ENCODE measurements at regions not wholly inside any gene's neighbourhood (a gene's known extent, or its start where the extent isn't known, plus 50 kb on each side); places are given as distances from the start of the nearest gene placed in this dataset.
"Not testable (repeated sequence)": the region's sequence is repeated elsewhere in the genome, so short reads cannot be mapped to it uniquely, and the experiment has no call there.

DNA sequence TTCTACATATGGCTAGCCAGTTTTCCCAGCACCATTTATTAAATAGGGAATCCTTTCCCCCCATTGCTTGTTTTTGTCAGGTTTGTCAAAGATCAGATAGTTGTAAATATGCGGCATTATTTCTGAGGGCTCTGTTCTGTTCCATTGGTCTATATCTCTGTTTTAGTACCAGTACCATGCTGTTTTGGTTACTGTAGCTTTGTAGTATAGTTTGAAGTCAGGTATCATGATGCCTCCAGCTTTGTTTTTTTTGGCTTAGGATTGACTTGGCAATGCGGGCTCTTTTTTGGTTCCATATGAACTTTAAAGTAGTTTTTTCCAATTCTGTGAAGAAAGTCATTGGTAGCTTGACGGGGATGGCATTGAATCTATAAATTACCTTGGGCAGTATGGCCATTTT is 60.0 kb upstream of the GPC3 start:
- not testable (repeated sequence) for DNase-seq (ENCODE audit: low read depth)

DNA sequence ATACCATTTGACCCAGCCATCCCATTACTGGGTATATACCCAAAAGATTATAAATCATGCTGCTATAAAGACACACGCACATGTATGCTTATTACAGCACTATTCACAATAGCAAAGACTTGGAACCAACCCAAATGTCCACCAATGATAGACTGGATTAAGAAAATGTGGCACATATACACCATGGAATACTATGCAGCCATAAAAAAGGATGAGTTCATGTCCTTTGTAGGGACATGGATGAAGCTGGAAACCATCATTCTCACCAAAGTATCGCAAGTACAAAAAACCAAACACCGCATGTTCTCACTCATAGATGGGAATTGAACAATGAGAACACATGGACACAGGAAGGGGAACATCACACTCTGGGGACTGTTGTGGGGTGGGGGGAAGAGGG is 81.7 kb upstream of the GPC3 start:
- DNase-seq (ENCODE audit: low read depth), result not testable (repeated sequence)

DNA sequence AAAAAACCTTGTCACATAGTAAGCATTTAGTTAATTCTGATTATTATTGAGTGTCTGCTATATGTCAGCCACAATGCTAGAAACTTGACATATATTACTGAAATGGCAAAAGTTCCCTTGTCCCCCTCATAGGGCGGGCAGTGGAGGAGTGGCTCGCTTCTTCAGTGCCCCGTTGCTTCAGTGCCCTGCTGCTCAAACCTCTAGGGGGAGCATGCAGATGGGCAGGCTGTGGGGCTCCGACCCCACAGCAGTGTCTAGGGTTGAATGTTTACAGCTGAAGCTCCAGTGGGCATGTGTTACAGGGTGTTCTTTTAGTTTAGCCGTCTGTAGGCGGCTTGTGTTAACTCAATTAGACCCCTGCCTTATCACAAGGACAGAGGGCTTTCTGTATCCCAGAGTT is 86.5 kb upstream of the GPC3 start:
- DNase-seq (ENCODE audit: low read depth), result not testable (repeated sequence)

DNA sequence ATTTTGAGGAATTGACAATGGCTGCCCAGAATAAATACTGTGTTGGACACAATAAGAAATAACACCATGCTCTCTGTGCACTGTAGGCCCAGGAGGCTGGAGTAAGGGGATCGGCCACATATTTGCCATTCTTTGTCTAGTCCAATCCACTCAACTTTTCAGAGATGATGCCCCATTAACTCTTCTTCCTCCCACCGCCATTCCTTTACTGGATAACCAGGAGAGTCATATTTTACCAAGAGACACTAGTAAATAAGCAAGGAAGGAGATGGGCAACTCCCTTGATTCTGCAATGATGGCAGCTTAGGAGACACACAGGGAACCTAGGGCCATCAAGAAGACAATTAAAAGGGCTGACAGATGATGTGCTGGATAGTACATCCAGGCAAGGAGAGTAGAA is 87.9 kb upstream of the GPC3 start:
- no peak for DNase-seq (ENCODE audit: low read depth)

DNA sequence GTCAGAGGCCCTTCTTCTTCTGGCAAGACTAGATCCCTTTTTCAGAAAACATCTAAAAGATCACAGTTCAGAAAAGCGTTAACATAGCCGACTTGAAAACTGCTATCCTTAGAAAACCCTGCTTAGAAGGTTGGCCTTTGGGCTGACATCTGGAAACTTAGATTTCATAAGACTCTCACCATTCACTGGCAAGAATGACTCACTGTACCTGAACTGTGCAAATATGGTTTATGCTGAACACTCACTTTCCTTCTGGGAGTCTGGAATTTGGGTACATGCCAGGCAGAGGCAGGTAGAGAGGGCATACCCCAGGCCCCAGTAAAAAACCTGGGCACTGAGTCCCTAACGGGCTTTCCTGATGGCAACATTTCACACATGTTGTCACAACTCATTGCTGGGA is 88.8 kb upstream of the GPC3 start:
- DNase-seq (ENCODE audit: low read depth), result no peak

DNA sequence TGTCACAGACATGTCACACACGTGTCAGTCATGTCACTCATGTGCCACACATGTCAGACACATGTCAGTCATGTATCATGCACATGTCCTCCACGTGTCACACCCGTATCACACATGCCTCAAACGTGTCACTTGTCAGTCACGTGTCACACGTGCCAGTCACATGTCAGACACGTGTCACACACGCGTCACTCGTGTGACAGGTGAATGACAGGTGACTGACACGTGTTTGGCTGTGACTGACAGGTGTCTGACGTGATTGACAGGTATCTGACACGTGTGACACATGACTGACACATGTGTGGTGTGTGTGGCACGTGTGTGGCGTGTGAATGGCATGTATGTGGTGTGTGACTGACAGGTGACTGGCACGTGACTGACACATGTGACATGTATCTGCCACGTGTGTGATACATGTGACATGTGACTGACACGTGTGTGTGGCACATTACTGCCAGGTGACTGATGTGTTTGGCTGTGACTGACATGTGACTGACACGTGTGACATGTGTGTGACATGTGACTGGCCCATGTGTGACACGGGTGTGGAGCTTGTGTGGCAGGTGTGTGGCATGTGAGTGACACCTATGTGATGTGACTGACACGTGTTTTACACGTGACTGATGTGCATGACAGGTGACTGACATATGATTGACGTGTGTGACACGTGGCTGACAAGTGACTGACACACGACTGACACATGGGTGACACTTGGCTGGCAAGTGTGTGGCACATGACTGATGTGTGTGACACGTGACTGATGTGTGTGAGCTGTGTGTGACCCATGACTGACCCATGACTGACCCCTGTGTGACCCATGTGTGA is 90.7 kb upstream of the GPC3 start:
- no peak for DNase-seq (ENCODE audit: low read depth)

DNA sequence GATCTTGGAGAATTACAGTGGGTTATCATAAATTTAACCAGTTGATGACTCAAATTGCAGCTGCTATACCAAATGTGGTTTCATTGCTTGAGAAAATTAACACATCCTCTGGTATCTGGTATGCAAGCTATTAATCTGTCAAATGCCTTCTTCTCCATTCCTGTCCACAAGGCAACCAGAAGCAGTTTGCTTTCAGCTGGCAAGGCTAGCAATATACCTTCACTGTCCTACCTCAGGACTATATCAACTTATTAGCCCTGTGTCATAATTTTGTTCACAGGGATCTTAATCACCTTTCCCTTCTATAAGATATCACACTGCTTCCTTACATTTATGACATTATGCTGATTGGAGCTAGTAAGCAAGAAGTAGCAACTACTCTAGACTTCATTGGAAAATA is 110.0 kb upstream of the GPC3 start:
- DNase-seq (ENCODE audit: low read depth), result no peak

DNA sequence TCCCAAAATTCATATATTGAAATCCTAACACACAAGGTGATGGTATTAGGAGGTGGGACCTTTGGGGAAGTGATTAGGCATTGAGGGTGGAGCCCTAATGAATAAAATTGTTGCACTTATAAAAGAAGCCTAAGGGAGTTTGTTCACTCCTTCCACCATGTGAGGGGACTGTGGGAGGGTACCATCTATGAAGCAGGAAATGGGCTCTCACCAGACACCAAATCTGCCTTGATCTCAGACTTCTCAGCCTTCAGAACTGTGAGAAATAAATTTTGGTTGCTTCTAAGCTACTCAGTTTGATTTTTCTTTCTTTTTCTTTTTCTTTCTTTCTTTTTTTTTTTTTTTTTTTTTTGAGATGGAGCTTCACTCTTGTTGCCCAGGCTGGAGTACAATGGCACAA is 116.2 kb upstream of the GPC3 start:
- DNase-seq (ENCODE audit: low read depth), result no peak

DNA sequence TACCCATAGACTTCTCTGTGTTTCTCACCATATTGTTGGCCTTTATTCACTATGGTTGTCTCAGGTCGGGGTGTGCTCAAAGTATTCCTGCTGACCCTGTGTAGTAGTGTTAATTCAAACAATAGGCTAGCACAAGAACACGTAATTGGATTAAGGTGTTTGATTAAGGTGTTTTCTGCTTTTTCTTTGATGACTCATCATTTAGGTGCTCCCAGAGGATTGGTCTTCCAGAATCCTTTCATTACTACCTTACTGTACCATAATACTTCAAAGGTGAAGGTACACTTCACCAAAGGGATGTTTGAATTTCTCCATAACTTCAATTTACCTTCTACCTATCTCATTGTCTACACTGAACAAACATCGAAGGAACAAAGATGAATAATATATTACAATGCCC is 121.7 kb upstream of the CCDC160 start:
- no peak for DNase-seq (ENCODE audit: low read depth)

DNA sequence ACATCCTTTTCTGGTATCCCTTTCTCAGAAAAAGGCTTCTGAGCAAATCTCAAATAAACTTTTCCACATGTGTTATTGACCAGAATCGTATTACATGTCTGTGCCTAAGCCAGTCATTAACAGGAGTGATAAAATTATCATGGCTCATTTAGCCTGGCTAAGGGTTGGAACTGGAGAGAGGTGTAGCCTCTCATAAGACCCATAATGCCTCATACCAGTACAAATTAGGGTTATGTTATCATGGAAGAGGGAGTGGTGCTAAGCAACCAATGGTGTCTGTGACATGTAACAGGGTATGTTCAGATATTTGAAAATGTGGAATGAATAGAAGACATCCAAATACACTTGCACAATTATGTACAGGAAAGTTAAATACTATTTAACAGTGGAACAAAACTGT is 99.6 kb upstream of the CCDC160 start:
- no peak for DNase-seq (ENCODE audit: low read depth)

DNA sequence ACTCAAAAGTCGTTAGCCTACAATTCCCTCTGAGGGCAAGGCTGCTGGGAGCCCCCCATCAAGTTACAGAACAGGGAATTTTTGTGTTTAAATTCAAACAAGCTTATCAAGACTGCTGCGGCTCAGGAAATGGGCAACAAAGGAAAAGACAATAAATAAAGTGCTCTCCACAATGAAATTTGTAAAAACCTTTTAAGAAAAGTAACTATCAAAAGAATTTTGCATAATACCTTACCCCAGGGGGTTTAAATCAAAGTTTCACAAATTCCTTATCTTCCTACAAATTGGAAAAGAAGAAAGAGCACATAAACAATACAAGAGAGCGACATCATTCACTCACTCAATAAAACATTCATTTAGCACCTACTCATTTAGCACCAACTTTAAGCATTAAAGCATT is 97.9 kb upstream of the CCDC160 start:
- peak; percentile 4 for DNase-seq (ENCODE audit: low read depth)

DNA sequence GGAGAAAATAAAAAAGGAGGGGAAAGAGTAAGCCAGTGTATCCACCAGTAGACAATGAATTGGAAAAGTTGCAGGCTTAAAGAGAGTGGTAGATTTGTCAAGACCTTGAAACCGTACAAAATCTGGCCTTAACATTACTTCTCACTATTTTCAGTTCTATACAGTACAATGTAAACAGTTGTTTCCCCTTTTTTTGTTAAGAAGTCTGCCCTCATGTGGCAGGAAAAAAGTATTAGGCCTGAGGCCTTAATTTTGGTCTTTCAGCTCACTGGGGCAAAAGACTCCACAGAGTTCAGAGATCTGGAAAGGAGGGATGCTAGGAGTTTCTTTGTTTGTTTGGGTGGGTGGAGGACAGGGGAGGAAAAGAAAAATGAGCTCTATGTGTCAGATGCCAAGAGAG is 92.8 kb upstream of the CCDC160 start:
- DNase-seq (ENCODE audit: low read depth), result no peak

DNA sequence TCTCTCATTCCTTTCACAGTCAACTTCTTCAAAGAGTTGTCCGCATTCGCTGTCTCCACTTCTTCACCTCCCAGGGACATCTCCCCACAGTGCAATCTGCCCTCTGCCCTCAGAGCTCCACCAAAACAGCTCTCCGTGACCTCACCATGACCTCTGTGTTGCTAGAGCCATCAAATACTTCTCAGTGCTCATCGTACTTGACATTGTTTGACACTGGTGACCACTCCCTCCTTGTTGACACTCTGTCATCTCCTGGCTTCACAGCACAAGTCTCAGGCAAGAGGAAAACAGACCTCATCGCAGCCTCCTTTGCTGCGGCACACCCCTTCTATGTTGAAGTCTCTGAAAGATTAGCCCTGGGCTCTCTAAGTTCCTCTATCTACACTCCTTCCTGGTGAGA is 90.5 kb upstream of the CCDC160 start:
- no peak for DNase-seq (ENCODE audit: low read depth)

DNA sequence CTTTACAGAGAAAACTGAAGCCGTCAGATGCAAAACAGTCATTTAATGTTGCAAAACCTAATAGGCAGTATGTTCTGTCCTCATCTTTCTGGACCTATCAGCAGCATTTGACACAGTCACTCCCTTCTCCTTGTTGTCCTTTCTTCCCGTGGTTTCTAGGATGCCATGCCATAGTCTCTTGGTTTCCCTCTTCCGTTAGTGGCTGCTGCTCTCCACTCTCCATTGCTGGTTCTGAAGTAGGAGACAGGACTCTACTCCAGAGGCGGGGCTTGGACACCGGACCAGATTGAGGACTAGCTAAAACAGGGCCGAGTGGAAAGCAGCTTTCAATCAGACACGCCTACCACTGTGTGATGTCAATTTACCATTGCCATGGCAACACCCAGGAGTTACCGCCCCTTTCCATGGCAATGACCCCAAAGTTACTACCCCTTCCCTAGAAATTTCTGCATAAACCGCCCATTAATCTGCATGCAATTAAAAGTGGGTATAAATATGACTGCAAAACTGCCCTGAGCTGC is 88.8 kb upstream of the CCDC160 start:
- no peak for DNase-seq (ENCODE audit: low read depth)

DNA sequence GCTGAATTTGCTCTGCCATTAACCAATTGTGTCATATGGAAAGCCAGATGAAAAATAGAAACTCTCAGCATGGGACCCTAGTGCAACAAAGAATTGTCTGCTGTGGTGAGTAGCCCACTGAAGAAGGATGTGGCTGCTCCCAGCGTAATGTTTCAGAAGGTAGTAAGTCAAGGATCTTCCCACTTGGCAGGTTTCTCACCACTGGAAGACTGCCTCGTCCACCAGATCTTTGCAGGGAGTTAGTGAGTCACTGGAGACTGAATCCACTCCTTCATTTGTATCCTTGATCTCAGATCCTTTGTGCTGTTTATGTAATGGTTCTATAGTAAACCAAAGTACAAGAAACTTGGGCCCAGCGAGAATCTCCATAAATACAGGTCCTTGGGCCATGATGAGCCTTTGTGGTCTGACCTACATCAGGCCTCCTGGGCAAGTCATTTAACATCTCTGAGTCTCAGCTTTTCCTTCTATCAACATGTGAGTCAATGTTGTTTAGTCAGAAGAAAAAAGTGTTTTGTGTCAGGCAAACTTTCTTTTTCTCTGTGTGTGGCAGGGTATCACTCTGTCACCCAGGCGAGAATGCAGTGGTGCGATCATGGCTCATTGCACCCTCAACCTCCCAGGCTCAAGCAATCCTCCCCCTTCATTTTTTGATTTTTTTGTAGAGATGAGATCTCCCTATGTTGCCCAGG is 78.0 kb upstream of the CCDC160 start:
- peak; percentile 11 for DNase-seq (ENCODE audit: low read depth)

DNA sequence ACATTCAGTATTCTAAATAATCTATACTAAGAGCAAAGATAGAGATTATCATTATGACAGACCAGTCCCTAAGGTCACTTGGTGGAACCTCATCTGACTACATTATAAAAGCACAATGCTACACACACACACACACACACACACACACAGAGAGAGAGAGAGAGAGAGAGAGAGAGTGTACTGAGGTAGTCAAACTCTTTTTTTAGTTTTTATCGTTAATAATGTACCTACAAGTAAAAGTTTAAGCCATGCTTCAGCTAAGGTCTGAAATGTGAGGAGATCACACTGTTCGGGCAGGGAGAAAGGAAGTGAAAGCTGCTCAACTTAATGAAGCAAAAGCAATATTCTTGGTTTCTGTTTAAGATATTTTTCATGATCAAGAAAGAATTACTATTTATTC is 75.8 kb upstream of the CCDC160 start:
- DNase-seq (ENCODE audit: low read depth), result no peak

DNA sequence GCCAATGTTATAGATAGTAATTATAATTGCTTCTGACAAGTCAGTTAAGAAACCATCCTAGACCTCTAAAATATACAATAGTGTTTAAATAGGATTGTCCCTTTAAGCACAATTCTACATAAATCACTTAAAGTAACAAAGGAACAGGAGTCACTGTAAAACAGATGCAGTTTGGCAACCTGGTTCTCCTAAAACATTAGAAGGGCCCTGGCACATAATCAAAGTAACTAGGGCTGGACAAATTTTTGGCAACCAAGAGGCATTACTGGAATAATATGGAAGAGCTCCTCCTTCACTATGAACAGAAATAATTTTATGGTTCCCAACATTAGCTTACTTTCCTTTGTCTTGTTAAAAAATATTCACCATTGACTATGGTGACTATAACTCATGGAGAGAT is 75.0 kb upstream of the CCDC160 start:
- no peak for DNase-seq (ENCODE audit: low read depth)

DNA sequence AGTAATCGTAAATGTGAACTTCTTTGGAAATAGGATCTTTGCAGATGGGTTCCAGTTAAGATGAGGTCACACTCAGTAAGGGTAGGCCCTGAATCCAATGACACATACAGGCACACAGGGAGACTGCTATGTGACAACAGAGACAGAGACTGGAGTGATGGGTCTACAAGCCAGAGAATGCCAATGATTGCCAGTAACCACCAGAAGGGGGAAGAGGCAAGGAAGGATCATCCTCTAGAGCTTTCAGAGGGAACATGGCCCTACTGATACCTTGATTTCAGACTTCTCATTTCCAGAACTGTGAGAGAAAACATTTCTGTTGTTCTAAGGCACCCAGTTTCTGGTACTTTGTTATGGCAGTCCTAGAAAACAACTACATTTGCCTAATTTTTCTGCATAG is 73.1 kb upstream of the CCDC160 start:
- DNase-seq (ENCODE audit: low read depth), result no peak

DNA sequence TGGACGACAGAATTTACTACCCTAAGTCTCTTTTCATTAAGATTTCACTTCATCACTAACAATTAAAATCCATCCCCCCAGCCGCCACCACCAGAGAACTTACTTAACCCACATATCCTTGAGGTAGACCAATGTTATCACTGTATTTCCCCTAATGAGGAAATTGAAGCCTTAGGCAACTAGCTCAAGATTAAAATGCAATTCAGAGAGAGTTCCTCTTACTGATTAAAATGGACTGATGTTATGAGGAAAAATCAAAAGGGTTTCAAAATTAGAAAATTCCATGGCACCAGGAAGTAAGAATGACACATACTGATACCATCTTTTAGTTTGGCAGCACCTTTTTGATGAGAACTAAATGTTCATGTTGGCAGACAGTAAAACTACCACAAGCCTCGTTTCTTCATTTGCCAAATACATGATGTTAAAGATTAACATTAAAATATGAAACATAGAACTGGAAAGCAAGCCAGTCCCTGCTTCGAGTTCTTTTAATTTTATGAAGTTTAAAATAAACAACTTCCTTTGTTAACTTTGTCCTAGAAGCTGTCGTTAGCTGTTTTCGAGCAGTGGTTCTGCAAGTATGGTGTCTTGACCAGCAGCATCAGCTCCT is 69.3 kb upstream of the CCDC160 start:
- DNase-seq (ENCODE audit: low read depth), result no peak

DNA sequence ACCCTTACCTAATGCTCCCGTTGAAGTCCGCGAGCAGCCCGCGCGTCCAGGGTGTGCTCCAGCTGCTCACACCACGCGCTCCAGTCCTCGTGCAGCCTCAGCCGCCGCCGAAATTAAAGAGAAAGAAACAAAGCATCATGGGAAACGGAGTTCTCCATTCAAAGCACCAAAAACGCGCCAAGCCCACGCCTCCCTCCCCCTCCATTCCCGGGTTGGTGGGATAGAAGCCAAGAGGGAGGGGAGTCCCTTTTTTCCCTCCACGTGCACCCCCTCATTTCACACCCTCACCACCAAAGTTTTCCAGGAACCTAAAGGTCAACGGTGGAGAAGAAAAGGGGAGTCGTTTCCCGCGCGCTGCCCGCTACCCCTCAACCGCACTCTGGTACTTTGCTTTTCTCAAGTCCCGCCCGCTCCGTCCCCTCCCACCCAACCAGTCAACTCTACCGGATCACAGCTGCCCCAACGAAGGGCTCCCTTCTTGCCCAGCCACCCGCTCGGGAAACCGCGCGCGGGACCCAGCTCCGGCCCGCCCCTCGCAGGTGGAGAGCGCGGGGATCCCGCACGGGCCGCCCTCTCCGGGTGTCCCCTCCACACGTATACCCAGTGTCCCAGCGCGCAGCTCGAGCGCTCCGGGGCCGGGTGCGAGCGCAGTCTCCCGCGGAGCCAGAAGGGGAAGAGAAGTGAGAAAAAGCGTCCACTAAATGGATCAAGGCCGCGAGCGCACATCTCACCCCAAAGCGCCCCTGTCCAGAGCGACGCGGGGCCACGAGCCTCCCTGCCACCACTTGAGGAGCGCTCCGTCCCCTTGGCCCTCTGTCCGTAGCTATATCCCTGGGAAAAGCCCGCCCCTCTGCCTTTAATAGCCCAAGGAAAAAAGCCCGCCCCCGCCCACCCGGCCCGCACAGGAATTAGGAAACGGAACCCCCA is 65.1 kb upstream of the CCDC160 start:
- DNase-seq (ENCODE audit: low read depth), result peak; percentile 56

DNA sequence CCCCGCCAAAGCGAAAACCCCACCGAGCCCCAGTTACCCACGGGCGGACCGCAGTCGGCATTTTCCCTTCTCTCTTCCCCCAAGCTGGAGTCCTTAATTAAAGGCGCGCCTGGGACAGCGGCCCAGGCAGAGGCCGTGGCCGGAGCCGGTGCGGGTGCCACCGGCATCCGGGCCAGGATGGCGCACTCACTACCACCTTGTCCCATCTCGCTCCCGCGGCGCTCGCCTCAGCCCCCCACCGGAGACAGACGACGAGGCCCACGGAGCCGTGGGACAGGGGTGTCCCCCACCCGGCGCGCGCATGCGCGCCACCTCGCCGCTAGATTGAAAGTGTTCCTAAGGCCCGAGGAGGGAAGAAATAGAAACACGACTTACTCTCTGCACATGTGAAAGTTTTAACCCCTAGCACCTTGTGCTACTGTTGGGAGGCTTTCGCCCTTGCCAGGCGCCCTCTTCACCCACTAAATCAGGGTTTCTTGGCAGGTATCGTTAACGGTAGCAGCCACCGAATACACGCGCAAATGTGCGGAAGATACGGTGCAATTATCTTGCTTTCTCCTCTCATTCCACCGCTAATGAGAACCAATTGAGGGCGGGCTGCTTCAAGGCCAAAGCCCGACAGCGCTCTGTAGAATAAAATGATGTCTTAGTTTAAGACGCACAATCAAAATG is 64.3 kb upstream of the CCDC160 start:
- DNase-seq (ENCODE audit: low read depth), result peak; percentile 18

Measured in Daoy (cell line).